ENCODE measurements at regions not wholly inside any gene's neighbourhood (a gene's known extent, or its start where the extent isn't known, plus 50 kb on each side); places are given as distances from the start of the nearest gene placed in this dataset.

DNA sequence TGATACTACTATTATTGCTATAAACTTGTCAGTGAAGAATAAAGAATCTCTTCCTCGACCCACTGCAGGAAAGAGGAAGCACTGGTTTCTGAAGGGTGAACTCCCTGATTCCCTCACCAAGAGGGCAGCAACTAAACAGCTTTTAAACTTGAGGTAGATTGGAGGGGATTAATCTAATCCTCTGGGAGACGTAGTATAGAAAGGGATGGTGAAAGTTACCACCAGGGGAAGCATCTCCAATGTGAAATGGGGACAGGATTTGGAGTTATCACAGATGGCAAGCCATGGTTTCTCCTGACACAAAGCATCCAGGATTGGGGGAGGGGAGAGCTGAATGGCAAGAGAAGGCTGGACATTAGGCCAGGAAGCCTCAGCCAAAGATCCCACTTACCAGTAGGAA lies 62.7 kb upstream of the PTPN13 start:
- POLR2A ChIA-PET = no interaction called here
- ATAC-seq (no peak), DNase-seq (no peak)
- no peak overlapping the region for H3K27ac Mint-ChIP-seq
- no peaks in the 10 kb centered on the region for H3K27me3 Mint-ChIP-seq
- no peak overlapping the region for H3K4me3 Mint-ChIP-seq
- H3K36me3 Mint-ChIP-seq (ENCODE audit: low read depth) = no peaks in the 10 kb centered on the region
- no peaks in the 10 kb centered on the region for H3K4me1 Mint-ChIP-seq (ENCODE audit: low read depth)
- TF ChIP-seq, protein P1, sequence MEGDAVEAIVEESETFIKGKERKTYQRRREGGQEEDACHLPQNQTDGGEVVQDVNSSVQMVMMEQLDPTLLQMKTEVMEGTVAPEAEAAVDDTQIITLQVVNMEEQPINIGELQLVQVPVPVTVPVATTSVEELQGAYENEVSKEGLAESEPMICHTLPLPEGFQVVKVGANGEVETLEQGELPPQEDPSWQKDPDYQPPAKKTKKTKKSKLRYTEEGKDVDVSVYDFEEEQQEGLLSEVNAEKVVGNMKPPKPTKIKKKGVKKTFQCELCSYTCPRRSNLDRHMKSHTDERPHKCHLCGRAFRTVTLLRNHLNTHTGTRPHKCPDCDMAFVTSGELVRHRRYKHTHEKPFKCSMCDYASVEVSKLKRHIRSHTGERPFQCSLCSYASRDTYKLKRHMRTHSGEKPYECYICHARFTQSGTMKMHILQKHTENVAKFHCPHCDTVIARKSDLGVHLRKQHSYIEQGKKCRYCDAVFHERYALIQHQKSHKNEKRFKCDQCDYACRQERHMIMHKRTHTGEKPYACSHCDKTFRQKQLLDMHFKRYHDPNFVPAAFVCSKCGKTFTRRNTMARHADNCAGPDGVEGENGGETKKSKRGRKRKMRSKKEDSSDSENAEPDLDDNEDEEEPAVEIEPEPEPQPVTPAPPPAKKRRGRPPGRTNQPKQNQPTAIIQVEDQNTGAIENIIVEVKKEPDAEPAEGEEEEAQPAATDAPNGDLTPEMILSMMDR (IDR thresholded peaks at IDR 0.05) = no peak
- no peaks in the 10 kb centered on the region for H3K9me3 Mint-ChIP-seq
- intact Hi-C loops (cut with micrococcal nuclease) = no loop called here
- CTCF ChIA-PET = interaction anchor here (2.8 kb wide), 1 partner anchor 33 kb away, joined by 7 read pairs; no protein-coding TSS in a partner anchor

DNA sequence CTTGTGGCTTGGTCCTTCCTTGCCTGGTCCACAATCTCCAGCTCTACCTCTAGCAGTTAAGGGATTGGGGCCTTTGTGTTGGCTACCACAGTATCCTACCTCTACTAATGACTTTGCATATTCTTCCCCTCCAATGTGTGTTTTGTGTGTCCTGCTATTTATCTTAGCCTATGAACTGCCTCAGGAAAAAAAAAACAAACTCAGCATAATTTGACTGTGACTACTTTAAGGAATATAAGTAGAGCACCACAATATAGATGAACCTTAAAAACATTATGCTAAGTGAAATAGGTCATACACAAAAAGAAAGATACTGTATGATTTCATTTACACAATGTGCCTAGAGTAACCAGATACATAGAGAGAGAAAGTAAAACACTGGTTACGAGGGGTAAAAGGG lies 61.3 kb upstream of the PTPN13 start:
- TF ChIP-seq, protein P1 (IDR thresholded peaks at IDR 0.05) = no peak
- no peak for ATAC-seq
- no peak for DNase-seq
- Mint-ChIP-seq H3K36me3 (ENCODE audit: low read depth) (no peaks in the 10 kb centered on the region), H3K4me1 (ENCODE audit: low read depth) (no peaks in the 10 kb centered on the region), H3K27ac (no peak overlapping the region), H3K9me3 (no peaks in the 10 kb centered on the region), H3K27me3 (no peaks in the 10 kb centered on the region), H3K4me3 (no peak overlapping the region)
- intact Hi-C loops (cut with micrococcal nuclease) = no loop called here
- ChIA-PET CTCF (no interaction called here), POLR2A (no interaction called here)

DNA sequence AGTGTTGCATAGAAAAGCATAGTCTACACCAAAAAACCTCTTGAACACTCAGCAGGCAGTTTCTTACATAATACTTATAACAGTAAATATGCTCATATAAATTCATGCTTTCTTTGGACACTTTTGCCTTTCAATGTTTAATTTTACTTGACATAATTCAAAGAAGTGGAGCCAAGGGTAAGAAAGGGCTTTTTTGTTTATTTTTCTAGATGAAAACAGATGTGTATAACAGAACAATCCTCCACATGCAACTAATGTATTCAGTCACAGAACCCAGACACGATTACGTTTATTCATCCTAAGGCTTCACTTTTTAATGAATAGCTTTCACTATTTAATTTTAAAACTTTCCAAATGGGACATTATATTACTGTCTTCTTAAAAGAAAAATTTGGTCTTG lies 58.0 kb upstream of the PTPN13 start:
- Mint-ChIP-seq H3K9me3 (no peaks in the 10 kb centered on the region), H3K27ac (no peak overlapping the region), H3K4me3 (no peak overlapping the region), H3K36me3 (ENCODE audit: low read depth) (no peaks in the 10 kb centered on the region), H3K27me3 (no peaks in the 10 kb centered on the region), H3K4me1 (ENCODE audit: low read depth) (no peaks in the 10 kb centered on the region)
- TF ChIP-seq, protein P1 (IDR thresholded peaks at IDR 0.05) = no peak
- ATAC-seq = no peak
- CTCF ChIA-PET = no interaction called here
- POLR2A ChIA-PET = no interaction called here
- intact Hi-C loops (cut with micrococcal nuclease) = no loop called here
- no peak for DNase-seq

- Mint-ChIP-seq H3K27ac (no peak overlapping the region), H3K9me3 (peaks cover 2% of the 10 kb centered on the region), H3K36me3 (ENCODE audit: low read depth) (no peaks in the 10 kb centered on the region), H3K4me3 (no peak overlapping the region), H3K27me3 (peaks cover 2% of the 10 kb centered on the region), H3K4me1 (ENCODE audit: low read depth) (peaks cover 4% of the 10 kb centered on the region)
- ChIA-PET POLR2A (no interaction called here), CTCF (interaction anchor here (0.7 to 2.3 kb wide), 2 partner anchors 44 to 46 kb away, joined by 4 to 6 read pairs; no protein-coding TSS in a partner anchor)
- ATAC-seq (no peak), DNase-seq (no peak)
- intact Hi-C loops (cut with micrococcal nuclease) = no loop called here
- TF ChIP-seq, protein P1 (IDR thresholded peaks at IDR 0.05) = no peak
Observed at GRCh38 chr4:86542319-86543027, 51.6 kb upstream of the PTPN13 start.

DNA sequence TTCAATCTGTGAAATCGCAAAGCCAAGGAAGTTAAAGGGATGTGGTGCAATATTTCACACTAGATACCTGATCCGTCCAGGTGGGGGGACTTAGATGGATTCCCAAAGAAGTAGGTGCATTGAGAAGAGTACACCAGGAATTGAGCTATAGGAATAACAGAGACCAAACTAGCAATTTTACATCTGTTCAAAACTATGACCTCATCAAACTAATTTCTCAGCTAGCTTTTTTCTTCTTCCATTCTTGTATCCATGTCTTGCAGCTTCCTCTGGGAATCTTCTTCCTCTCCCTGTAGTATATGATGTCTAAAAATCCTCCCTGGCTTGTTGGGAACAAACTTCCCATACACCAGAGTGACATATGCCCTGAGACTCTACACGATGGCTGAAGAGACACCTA lies 51.0 kb upstream of the PTPN13 start:
- TF ChIP-seq, protein P1 (IDR thresholded peaks at IDR 0.05) = no peak
- H3K9me3 Mint-ChIP-seq = peaks cover 5% of the 10 kb centered on the region
- no peak overlapping the region for H3K27ac Mint-ChIP-seq
- POLR2A ChIA-PET = no interaction called here
- CTCF ChIA-PET = interaction anchor here (0.7 to 2.3 kb wide), 2 partner anchors 45 to 47 kb away, joined by 4 to 6 read pairs; no protein-coding TSS in a partner anchor
- ATAC-seq = no peak
- peaks cover 2% of the 10 kb centered on the region for H3K27me3 Mint-ChIP-seq
- intact Hi-C loops (cut with micrococcal nuclease) = no loop called here
- peaks cover 4% of the 10 kb centered on the region for H3K4me1 Mint-ChIP-seq (ENCODE audit: low read depth)
- no peak overlapping the region for H3K4me3 Mint-ChIP-seq
- no peaks in the 10 kb centered on the region for H3K36me3 Mint-ChIP-seq (ENCODE audit: low read depth)
- no peak for DNase-seq

All from activated CD8-positive, alpha-beta T cell treated with anti-CD3 and anti-CD28 coated beads for 36 hours (primary cell).